MG63 (cell line): ENCODE measurements at regions not wholly inside any gene's neighbourhood (a gene's known extent, or its start where the extent isn't known, plus 50 kb on each side); places are given as distances from the start of the nearest gene placed in this dataset.

Source experiments
- DNase-seq: peaks from one replicate; pipeline ENCODE4 v3.0.0-alpha.2; 2020
- H3K27me3 ChIP-seq: fragments of 250-450 bp; sonication (Bioruptor Pico); 2 replicates; pipeline ENCODE4 v1.5.1; 2020; ENCODE audit warnings: mild to moderate bottlenecking, moderate library complexity
- H3K36me3 ChIP-seq: fragments of 250-450 bp; sonication (Bioruptor Pico); 2 replicates; pipeline ENCODE4 v1.5.1; 2020; ENCODE audit warnings: mild to moderate bottlenecking, moderate library complexity
- H3K4me3 ChIP-seq: fragments of 250-450 bp; sonication (Bioruptor Pico); 2 replicates; pipeline ENCODE4 v1.5.1; 2020; ENCODE audit warnings: mild to moderate bottlenecking, moderate library complexity
- H3K9me3 ChIP-seq: fragments of 250-450 bp; sonication (Bioruptor Pico); 2 replicates; pipeline ENCODE4 v1.5.1; 2020; ENCODE audit warnings: mild to moderate bottlenecking, moderate library complexity

GRCh38 chr2:2768476-2768875 is 437.4 kb upstream of the MYT1L start:
- Histone ChIP-seq H3K4me3 (no peak overlapping the region), H3K36me3 (no peaks in the 10 kb centered on the region), H3K9me3 (no peaks in the 10 kb centered on the region), H3K27me3 (no peaks in the 10 kb centered on the region)
- DNase-seq, result no peak

GRCh38 chr2:2767837-2768236 is 436.8 kb upstream of the MYT1L start:
- no peaks in the 10 kb centered on the region for H3K27me3 ChIP-seq
- DNase-seq, result no peak
- no peaks in the 10 kb centered on the region for H3K36me3 ChIP-seq
- no peak overlapping the region for H3K4me3 ChIP-seq
- H3K9me3 ChIP-seq, result no peaks in the 10 kb centered on the region

GRCh38 chr2:2765839-2766495 is 434.9 kb upstream of the MYT1L start:
- DNase-seq, result no peak
- H3K9me3 ChIP-seq, result no peaks in the 10 kb centered on the region

GRCh38 chr2:2765176-2765800 is 434.2 kb upstream of the MYT1L start:
- DNase-seq, result no peak
- Histone ChIP-seq H3K4me3 (no peak overlapping the region), H3K27me3 (no peaks in the 10 kb centered on the region), H3K36me3 (no peaks in the 10 kb centered on the region), H3K9me3 (no peaks in the 10 kb centered on the region)

More at GRCh38 chr2:2765839-2766495, 434.9 kb upstream of the MYT1L start:
- H3K36me3 ChIP-seq, result no peaks in the 10 kb centered on the region
- H3K27me3 ChIP-seq, result no peaks in the 10 kb centered on the region
- H3K4me3 ChIP-seq, result no peak overlapping the region

- no peak for DNase-seq
- no peak overlapping the region for H3K4me3 ChIP-seq
- no peaks in the 10 kb centered on the region for H3K9me3 ChIP-seq
- H3K27me3 ChIP-seq, result no peaks in the 10 kb centered on the region
- H3K36me3 ChIP-seq, result no peaks in the 10 kb centered on the region
Observed at GRCh38 chr2:2764739-2765138, 433.7 kb upstream of the MYT1L start.

- DNase-seq, result no peak
- Histone ChIP-seq H3K36me3 (no peaks in the 10 kb centered on the region), H3K4me3 (no peak overlapping the region), H3K27me3 (no peaks in the 10 kb centered on the region), H3K9me3 (no peaks in the 10 kb centered on the region)
Observed at GRCh38 chr2:2764001-2764355, 432.9 kb upstream of the MYT1L start.

GRCh38 chr2:2763351-2764000 is 432.4 kb upstream of the MYT1L start:
- DNase-seq, result no peak
- Histone ChIP-seq H3K4me3 (no peak overlapping the region), H3K36me3 (no peaks in the 10 kb centered on the region), H3K9me3 (no peaks in the 10 kb centered on the region), H3K27me3 (no peaks in the 10 kb centered on the region)

GRCh38 chr2:2762913-2763312 is 431.8 kb upstream of the MYT1L start:
- H3K9me3 ChIP-seq, result no peaks in the 10 kb centered on the region

GRCh38 chr2:2762166-2762908 is 431.3 kb upstream of the MYT1L start:
- Histone ChIP-seq H3K27me3 (no peaks in the 10 kb centered on the region), H3K36me3 (no peaks in the 10 kb centered on the region), H3K9me3 (no peaks in the 10 kb centered on the region), H3K4me3 (no peak overlapping the region)
- no peak for DNase-seq

More at GRCh38 chr2:2762913-2763312, 431.8 kb upstream of the MYT1L start:
- Histone ChIP-seq H3K36me3 (no peaks in the 10 kb centered on the region), H3K27me3 (no peaks in the 10 kb centered on the region), H3K4me3 (no peak overlapping the region)
- no peak for DNase-seq

GRCh38 chr2:2758793-2759367 is 427.8 kb upstream of the MYT1L start:
- no peaks in the 10 kb centered on the region for H3K36me3 ChIP-seq
- no peaks in the 10 kb centered on the region for H3K9me3 ChIP-seq
- DNase-seq, result no peak
- H3K4me3 ChIP-seq, result no peak overlapping the region
- no peaks in the 10 kb centered on the region for H3K27me3 ChIP-seq

GRCh38 chr2:2757764-2758163 is 426.7 kb upstream of the MYT1L start:
- no peaks in the 10 kb centered on the region for H3K36me3 ChIP-seq
- no peak for DNase-seq
- no peak overlapping the region for H3K4me3 ChIP-seq
- H3K27me3 ChIP-seq, result no peaks in the 10 kb centered on the region
- H3K9me3 ChIP-seq, result no peaks in the 10 kb centered on the region

- no peak for DNase-seq
- Histone ChIP-seq H3K4me3 (no peak overlapping the region), H3K36me3 (no peaks in the 10 kb centered on the region), H3K27me3 (no peaks in the 10 kb centered on the region), H3K9me3 (no peaks in the 10 kb centered on the region)
Observed at GRCh38 chr2:2756886-2757285, 425.8 kb upstream of the MYT1L start.

GRCh38 chr2:2755990-2756389 is 424.9 kb upstream of the MYT1L start:
- no peaks in the 10 kb centered on the region for H3K9me3 ChIP-seq
- DNase-seq, result no peak
- H3K27me3 ChIP-seq, result no peaks in the 10 kb centered on the region
- H3K4me3 ChIP-seq, result no peak overlapping the region
- no peaks in the 10 kb centered on the region for H3K36me3 ChIP-seq

- Histone ChIP-seq H3K9me3 (no peaks in the 10 kb centered on the region), H3K4me3 (no peak overlapping the region)
- DNase-seq, result no peak
Observed at GRCh38 chr2:2754940-2755339, 423.9 kb upstream of the MYT1L start.

GRCh38 chr2:2751715-2752315 is 420.7 kb upstream of the MYT1L start:
- Histone ChIP-seq H3K27me3 (no peaks in the 10 kb centered on the region), H3K4me3 (no peak overlapping the region), H3K36me3 (no peaks in the 10 kb centered on the region), H3K9me3 (no peaks in the 10 kb centered on the region)
- no peak for DNase-seq

More at GRCh38 chr2:2754940-2755339, 423.9 kb upstream of the MYT1L start:
- no peaks in the 10 kb centered on the region for H3K36me3 ChIP-seq
- no peaks in the 10 kb centered on the region for H3K27me3 ChIP-seq

GRCh38 chr2:2750867-2751714 is 420.0 kb upstream of the MYT1L start:
- Histone ChIP-seq H3K27me3 (no peaks in the 10 kb centered on the region), H3K4me3 (no peak overlapping the region), H3K9me3 (no peaks in the 10 kb centered on the region), H3K36me3 (no peaks in the 10 kb centered on the region)
- DNase-seq, result no peak
